DOHH2 (cell line): ENCODE measurements at regions not wholly inside any gene's neighbourhood (a gene's known extent, or its start where the extent isn't known, plus 50 kb on each side); places are given as distances from the start of the nearest gene placed in this dataset.

Source experiments
- H3F3A ChIP-seq: fragments of 200-600 bp; sonication (generic), shearing (Covaris generic); 2 replicates; pipeline ENCODE4 v1.6.0; 2016; ENCODE audit warnings: antibody characterized with exemption, mild to moderate bottlenecking; ENCODE audit not compliant: control insufficient read depth, insufficient read depth
- H3K27ac ChIP-seq: fragments of 200-600 bp; sonication (generic); 2 replicates; pipeline ENCODE4 v1.5.1; 2014; ENCODE audit warnings: low read depth, mild to moderate bottlenecking, low read length, moderate library complexity
- H3K27me3 ChIP-seq: fragments of 200-600 bp; sonication (generic); 2 replicates; pipeline ENCODE4 v1.6.1; 2014; ENCODE audit warnings: mild to moderate bottlenecking, low read length, mixed read lengths; ENCODE audit not compliant: control insufficient read depth
- H3K36me3 ChIP-seq: fragments of 200-600 bp; sonication (generic); 2 replicates; pipeline ENCODE4 v1.6.1; 2014; ENCODE audit warnings: mild to moderate bottlenecking, low read length, moderate library complexity, mixed read lengths; ENCODE audit not compliant: control insufficient read depth
- H3K4me1 ChIP-seq: fragments of 200-600 bp; sonication (generic); 2 replicates; pipeline ENCODE4 v1.6.1; 2014; ENCODE audit warnings: mild to moderate bottlenecking, low read length, mixed read lengths; ENCODE audit not compliant: control insufficient read depth
- H3K4me2 ChIP-seq: fragments of 200-600 bp; sonication (generic); 2 replicates; pipeline ENCODE4 v1.6.0; 2014; ENCODE audit warnings: mild to moderate bottlenecking, low read length, moderate library complexity
- H3K4me3 ChIP-seq: fragments of 200-600 bp; sonication (generic); 2 replicates; pipeline ENCODE4 v1.5.1; 2014; ENCODE audit warnings: mild to moderate bottlenecking, low read length, mixed read lengths
- H3K79me2 ChIP-seq: fragments of 200-600 bp; sonication (generic); 2 replicates; pipeline ENCODE4 v1.6.1; 2014; ENCODE audit warnings: mild to moderate bottlenecking, low read length, mixed read lengths; ENCODE audit not compliant: control insufficient read depth
- H3K9me2 ChIP-seq: fragments of 200-600 bp; sonication (generic); replicated peaks from 2 replicates; pipeline ENCODE4 v1.6.1; 2014; ENCODE audit warnings: mild to moderate bottlenecking, low read length, mixed read lengths; ENCODE audit not compliant: control insufficient read depth
- H3K9me3 ChIP-seq: fragments of 200-600 bp; sonication (generic); 2 replicates; pipeline ENCODE4 v1.6.1; 2014; ENCODE audit warnings: antibody characterized with exemption, low read length, mixed read lengths; ENCODE audit not compliant: control insufficient read depth, insufficient read depth
- H4K20me1 ChIP-seq: fragments of 200-600 bp; sonication (generic); 2 replicates; pipeline ENCODE4 v1.6.0; 2014; ENCODE audit warnings: low read depth, mild to moderate bottlenecking, antibody characterized with exemption, low read length, moderate library complexity; ENCODE audit not compliant: control insufficient read depth, insufficient read depth
- CTCF ChIP-seq: fragments of 200-600 bp; sonication (generic); IDR thresholded peaks from one replicate; pipeline ENCODE4 v1.5.1; 2014; ENCODE audit warnings: antibody characterized with exemption, mild to moderate bottlenecking, low read depth, low read length; ENCODE audit not compliant: poor library complexity, severe bottlenecking
- EZH2phosphoT487 ChIP-seq: fragments of 200-600 bp; sonication (generic); IDR thresholded peaks from 2 replicates; pipeline ENCODE4 v1.6.1; 2017; ENCODE audit warnings: borderline replicate concordance, mild to moderate bottlenecking, antibody characterized with exemption, low read length, moderate library complexity, mixed read lengths

- H3K4me1 ChIP-seq = no peaks in the 10 kb centered on the region
- no peak overlapping the region for H3K27ac ChIP-seq
- H3K9me3 ChIP-seq = no peaks in the 10 kb centered on the region
- TF ChIP-seq EZH2phosphoT487 (no peak), CTCF (no peak)
- no peaks in the 10 kb centered on the region for H3K27me3 ChIP-seq
- no peak overlapping the region for H3K4me3 ChIP-seq
- no peaks in the 10 kb centered on the region for H3K36me3 ChIP-seq
- H3K4me2 ChIP-seq = no peak overlapping the region
- no peaks in the 10 kb centered on the region for H3K9me2 ChIP-seq
- H3F3A ChIP-seq = no peaks in the 10 kb centered on the region
- no peaks in the 10 kb centered on the region for H4K20me1 ChIP-seq
- H3K79me2 ChIP-seq = no peaks in the 10 kb centered on the region
Measured at GRCh38 chr6:130603391-130603790, 223.8 kb upstream of the SMLR1 start.

- Histone ChIP-seq H3K27ac (no peak overlapping the region), H4K20me1 (no peaks in the 10 kb centered on the region), H3K4me2 (no peak overlapping the region), H3K4me1 (no peaks in the 10 kb centered on the region), H3K27me3 (no peaks in the 10 kb centered on the region), H3K9me3 (no peaks in the 10 kb centered on the region), H3K36me3 (no peaks in the 10 kb centered on the region), H3K79me2 (no peaks in the 10 kb centered on the region), H3K4me3 (no peak overlapping the region), H3F3A (no peaks in the 10 kb centered on the region), H3K9me2 (no peaks in the 10 kb centered on the region)
- TF ChIP-seq CTCF (no peak), EZH2phosphoT487 (no peak)
Measured at GRCh38 chr6:130604841-130605399, 222.3 kb upstream of the SMLR1 start.

GRCh38 chr6:130610303-130610702 is 216.9 kb upstream of the SMLR1 start:
- no peaks in the 10 kb centered on the region for H3K9me2 ChIP-seq
- H3K79me2 ChIP-seq = no peaks in the 10 kb centered on the region
- H4K20me1 ChIP-seq = no peaks in the 10 kb centered on the region
- H3F3A ChIP-seq = no peaks in the 10 kb centered on the region
- no peaks in the 10 kb centered on the region for H3K27me3 ChIP-seq
- no peak overlapping the region for H3K4me3 ChIP-seq
- H3K9me3 ChIP-seq = no peaks in the 10 kb centered on the region
- TF ChIP-seq EZH2phosphoT487 = no peak
- no peak for TF ChIP-seq CTCF
- H3K36me3 ChIP-seq = no peaks in the 10 kb centered on the region
- no peaks in the 10 kb centered on the region for H3K4me1 ChIP-seq
- H3K27ac ChIP-seq = no peak overlapping the region
- H3K4me2 ChIP-seq = no peak overlapping the region
